ENCODE measurements at regions not wholly inside any gene's neighbourhood (a gene's known extent, or its start where the extent isn't known, plus 50 kb on each side); places are given as distances from the start of the nearest gene placed in this dataset.

DNA sequence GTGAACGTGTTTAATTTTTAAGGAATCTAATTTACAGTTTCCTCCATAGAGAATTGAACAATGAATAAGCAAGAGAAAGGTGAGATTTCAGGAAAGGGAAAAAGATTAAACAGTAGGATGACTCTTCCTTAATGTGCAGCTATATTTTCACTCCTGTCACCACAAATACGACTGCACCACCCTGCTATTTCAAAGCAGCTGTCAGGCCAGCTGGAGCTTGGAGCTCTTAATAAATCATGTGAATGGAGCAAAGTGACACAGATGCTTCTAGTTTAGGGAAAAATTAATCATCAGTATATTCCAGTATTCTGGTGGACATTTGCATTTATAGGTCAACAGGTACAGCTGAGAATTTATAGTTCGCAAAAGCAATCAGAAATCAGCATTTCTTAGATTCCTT lies 56.5 kb upstream of the PKIB start:
- TF ChIP-seq, protein P1, sequence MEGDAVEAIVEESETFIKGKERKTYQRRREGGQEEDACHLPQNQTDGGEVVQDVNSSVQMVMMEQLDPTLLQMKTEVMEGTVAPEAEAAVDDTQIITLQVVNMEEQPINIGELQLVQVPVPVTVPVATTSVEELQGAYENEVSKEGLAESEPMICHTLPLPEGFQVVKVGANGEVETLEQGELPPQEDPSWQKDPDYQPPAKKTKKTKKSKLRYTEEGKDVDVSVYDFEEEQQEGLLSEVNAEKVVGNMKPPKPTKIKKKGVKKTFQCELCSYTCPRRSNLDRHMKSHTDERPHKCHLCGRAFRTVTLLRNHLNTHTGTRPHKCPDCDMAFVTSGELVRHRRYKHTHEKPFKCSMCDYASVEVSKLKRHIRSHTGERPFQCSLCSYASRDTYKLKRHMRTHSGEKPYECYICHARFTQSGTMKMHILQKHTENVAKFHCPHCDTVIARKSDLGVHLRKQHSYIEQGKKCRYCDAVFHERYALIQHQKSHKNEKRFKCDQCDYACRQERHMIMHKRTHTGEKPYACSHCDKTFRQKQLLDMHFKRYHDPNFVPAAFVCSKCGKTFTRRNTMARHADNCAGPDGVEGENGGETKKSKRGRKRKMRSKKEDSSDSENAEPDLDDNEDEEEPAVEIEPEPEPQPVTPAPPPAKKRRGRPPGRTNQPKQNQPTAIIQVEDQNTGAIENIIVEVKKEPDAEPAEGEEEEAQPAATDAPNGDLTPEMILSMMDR (IDR thresholded peaks at IDR 0.05), result no peak
- TF ChIP-seq POLR2AphosphoS5 (IDR thresholded peaks at IDR 0.05) (no peak), POLR2A (IDR thresholded peaks at IDR 0.05) (no peak), EP300 (IDR thresholded peaks at IDR 0.05) (no peak)

Measured in sigmoid colon (tissue), 4 donors.